SU-DHL-6 (cell line): ENCODE measurements at regions not wholly inside any gene's neighbourhood (a gene's known extent, or its start where the extent isn't known, plus 50 kb on each side); places are given as distances from the start of the nearest gene placed in this dataset.

Source experiments
- H2AFZ ChIP-seq: fragments of 200-600 bp; sonication (generic); 2 replicates; pipeline ENCODE4 v1.6.1; 2014; ENCODE audit warnings: low read depth, mild to moderate bottlenecking, moderate library complexity, mixed read lengths, antibody characterized with exemption, low read length; ENCODE audit not compliant: severe bottlenecking
- H3F3A ChIP-seq: fragments of 200-600 bp; shearing (Covaris generic); 2 replicates; pipeline ENCODE4 v1.6.0; 2016; ENCODE audit warnings: antibody characterized with exemption, mild to moderate bottlenecking; ENCODE audit not compliant: insufficient read depth
- H3K27ac ChIP-seq: fragments of 200-600 bp; sonication (generic); 2 replicates; pipeline ENCODE4 v1.5.1; 2016; ENCODE audit warnings: low read depth, mild to moderate bottlenecking, low read length, moderate library complexity, mixed read lengths
- H3K27me3 ChIP-seq: fragments of 200-600 bp; sonication (generic), shearing (Covaris generic); 2 replicates; pipeline ENCODE4 v1.6.0; 2014; ENCODE audit warnings: mild to moderate bottlenecking, low read length
- H3K36me3 ChIP-seq: fragments of 200-600 bp; sonication (generic); 2 replicates; pipeline ENCODE4 v1.6.1; 2014; ENCODE audit warnings: mild to moderate bottlenecking, low read length, mixed read lengths
- H3K4me2 ChIP-seq: fragments of 300-600, 200-600 bp; shearing (Covaris generic), sonication (generic); 2 replicates; pipeline ENCODE4 v1.6.0; 2014; ENCODE audit warnings: low read length, low read depth, mild to moderate bottlenecking; ENCODE audit not compliant: poor library complexity, severe bottlenecking
- H3K4me3 ChIP-seq: fragments of 200-600 bp; sonication (generic); 2 replicates; pipeline ENCODE4 v1.5.1; 2014; ENCODE audit warnings: antibody characterized with exemption, low read length, mild to moderate bottlenecking, mixed read lengths; ENCODE audit not compliant: insufficient read depth, poor library complexity, severe bottlenecking
- H3K79me2 ChIP-seq: fragments of 200-600 bp; sonication (generic); 2 replicates; pipeline ENCODE4 v1.6.1; 2014; ENCODE audit warnings: mild to moderate bottlenecking, low read length, moderate library complexity; ENCODE audit not compliant: insufficient read depth
- H3K9ac ChIP-seq: fragments of 200-600 bp; sonication (generic); 2 replicates; pipeline ENCODE4 v1.7.0; 2014; ENCODE audit warnings: mild to moderate bottlenecking, low read length
- H3K9me2 ChIP-seq: fragments of 200-600 bp; sonication (generic); replicated peaks from 2 replicates; pipeline ENCODE4 v1.6.1; 2014; ENCODE audit warnings: low read length; ENCODE audit not compliant: insufficient read depth
- H3K9me3 ChIP-seq: fragments of 200-600 bp; sonication (generic); 2 replicates; pipeline ENCODE4 v1.6.1; 2014; ENCODE audit warnings: low read length, mixed read lengths; ENCODE audit not compliant: insufficient read depth
- H4K20me1 ChIP-seq: fragments of 200-600 bp; sonication (generic); 2 replicates; pipeline ENCODE4 v1.6.1; 2014; ENCODE audit warnings: low read depth, mild to moderate bottlenecking, antibody characterized with exemption, low read length, moderate library complexity, mixed read lengths
- CTCF ChIP-seq: fragments of 200-600 bp; sonication (generic); IDR thresholded peaks from one replicate; pipeline ENCODE4 v1.5.1; 2017; ENCODE audit warnings: antibody characterized with exemption, mild to moderate bottlenecking, low read length, moderate library complexity; ENCODE audit not compliant: insufficient read depth, poor library complexity, severe bottlenecking
- EZH2phosphoT487 ChIP-seq: fragments of 200-600 bp; sonication (generic), shearing (Covaris generic); conservative IDR thresholded peaks from 2 replicates; pipeline ENCODE4 v1.6.1; 2018; ENCODE audit warnings: mild to moderate bottlenecking, antibody characterized with exemption, low read length, moderate library complexity, mixed read lengths

GRCh38 chr21:39034590-39035536, 148.4 kb downstream of the PSMG1 start:
- Histone ChIP-seq H3K9me3 (no peaks in the 10 kb centered on the region), H4K20me1 (no peaks in the 10 kb centered on the region), H2AFZ (no peak overlapping the region), H3F3A (no peaks in the 10 kb centered on the region), H3K9me2 (no peaks in the 10 kb centered on the region), H3K4me3 (no peak overlapping the region), H3K9ac (no peak overlapping the region), H3K27me3 (no peaks in the 10 kb centered on the region), H3K27ac (no peak overlapping the region), H3K4me2 (no peak overlapping the region), H3K36me3 (no peaks in the 10 kb centered on the region), H3K79me2 (no peaks in the 10 kb centered on the region)
- TF ChIP-seq EZH2phosphoT487, result no peak
- TF ChIP-seq CTCF, result no peak

GRCh38 chr21:39033878-39034589, 149.2 kb downstream of the PSMG1 start:
- TF ChIP-seq CTCF (no peak), EZH2phosphoT487 (no peak)
- no peak overlapping the region for H2AFZ ChIP-seq
- no peaks in the 10 kb centered on the region for H3K79me2 ChIP-seq
- H3K27me3 ChIP-seq, result no peaks in the 10 kb centered on the region
- H3K9ac ChIP-seq, result no peak overlapping the region
- no peaks in the 10 kb centered on the region for H4K20me1 ChIP-seq
- H3K27ac ChIP-seq, result no peak overlapping the region
- H3K9me2 ChIP-seq, result no peaks in the 10 kb centered on the region
- no peak overlapping the region for H3K4me3 ChIP-seq
- no peaks in the 10 kb centered on the region for H3K36me3 ChIP-seq
- H3F3A ChIP-seq, result no peaks in the 10 kb centered on the region
- no peak overlapping the region for H3K4me2 ChIP-seq
- no peaks in the 10 kb centered on the region for H3K9me3 ChIP-seq

GRCh38 chr21:39029900-39030884, 153.1 kb downstream of the PSMG1 start:
- Histone ChIP-seq H3K4me2 (no peak overlapping the region), H3F3A (no peaks in the 10 kb centered on the region), H2AFZ (no peak overlapping the region), H3K4me3 (no peak overlapping the region), H3K9ac (no peak overlapping the region), H3K9me3 (no peaks in the 10 kb centered on the region), H3K79me2 (no peaks in the 10 kb centered on the region), H3K9me2 (no peaks in the 10 kb centered on the region), H4K20me1 (no peaks in the 10 kb centered on the region), H3K27me3 (no peaks in the 10 kb centered on the region), H3K36me3 (no peaks in the 10 kb centered on the region), H3K27ac (no peak overlapping the region)
- TF ChIP-seq EZH2phosphoT487 (no peak), CTCF (no peak)
